Epithelial cell of proximal tubule (primary cell): ENCODE measurements at regions not wholly inside any gene's neighbourhood (a gene's known extent, or its start where the extent isn't known, plus 50 kb on each side); places are given as distances from the start of the nearest gene placed in this dataset.

Source experiments
- DNase-seq: peaks from one replicate; pipeline ENCODE4 v3.0.0-alpha.2; 2011; ENCODE audit warnings: low read depth
- H3K4me3 ChIP-seq: 2 replicates; pipeline ENCODE4 v1.5.1; 2011; ENCODE audit warnings: low read depth, mild to moderate bottlenecking, low read length
- TF ChIP-seq, protein P1 (sequence below): conservative IDR thresholded peaks from 2 replicates; pipeline ENCODE4 v1.5.1; 2012; ENCODE audit warnings: low read depth, mild to moderate bottlenecking, low read length

DNA sequence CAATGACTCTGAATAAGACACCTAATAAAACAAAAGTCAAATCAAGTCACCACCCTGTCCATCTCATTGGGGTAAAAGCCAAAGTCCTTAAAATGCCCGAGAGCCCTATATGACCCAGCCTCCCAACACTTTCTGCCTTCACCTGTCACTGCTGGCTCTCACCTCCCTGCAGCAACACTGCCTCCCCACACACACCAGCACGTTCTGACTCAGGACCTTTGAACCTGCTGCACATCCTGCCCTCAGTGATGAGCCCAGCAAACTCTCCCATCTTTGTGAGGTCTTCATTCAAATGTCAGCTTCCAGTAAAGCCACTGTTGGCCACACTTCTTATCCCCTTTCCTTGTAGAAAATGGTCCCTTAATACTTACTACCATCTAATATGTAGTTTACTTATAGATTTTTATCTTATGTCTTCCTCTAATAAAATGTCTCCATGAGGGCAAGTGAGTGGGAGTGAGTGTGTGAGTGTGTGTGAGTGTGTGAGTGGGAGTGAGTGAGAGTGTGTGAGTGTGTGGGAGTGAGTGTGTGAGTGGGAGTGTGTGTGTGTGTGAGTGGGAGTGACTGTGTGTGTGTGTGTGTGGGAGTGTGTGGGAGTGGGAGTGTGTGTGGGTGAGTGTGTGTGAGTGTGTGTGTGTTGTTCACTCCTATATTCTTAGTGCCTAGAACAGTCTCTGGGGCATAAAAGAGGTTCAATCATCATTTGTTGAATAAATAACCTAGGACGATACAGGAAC lies 504.7 kb downstream of the EIPR1 start:
- no peak overlapping the region for H3K4me3 ChIP-seq
- TF ChIP-seq, protein P1, sequence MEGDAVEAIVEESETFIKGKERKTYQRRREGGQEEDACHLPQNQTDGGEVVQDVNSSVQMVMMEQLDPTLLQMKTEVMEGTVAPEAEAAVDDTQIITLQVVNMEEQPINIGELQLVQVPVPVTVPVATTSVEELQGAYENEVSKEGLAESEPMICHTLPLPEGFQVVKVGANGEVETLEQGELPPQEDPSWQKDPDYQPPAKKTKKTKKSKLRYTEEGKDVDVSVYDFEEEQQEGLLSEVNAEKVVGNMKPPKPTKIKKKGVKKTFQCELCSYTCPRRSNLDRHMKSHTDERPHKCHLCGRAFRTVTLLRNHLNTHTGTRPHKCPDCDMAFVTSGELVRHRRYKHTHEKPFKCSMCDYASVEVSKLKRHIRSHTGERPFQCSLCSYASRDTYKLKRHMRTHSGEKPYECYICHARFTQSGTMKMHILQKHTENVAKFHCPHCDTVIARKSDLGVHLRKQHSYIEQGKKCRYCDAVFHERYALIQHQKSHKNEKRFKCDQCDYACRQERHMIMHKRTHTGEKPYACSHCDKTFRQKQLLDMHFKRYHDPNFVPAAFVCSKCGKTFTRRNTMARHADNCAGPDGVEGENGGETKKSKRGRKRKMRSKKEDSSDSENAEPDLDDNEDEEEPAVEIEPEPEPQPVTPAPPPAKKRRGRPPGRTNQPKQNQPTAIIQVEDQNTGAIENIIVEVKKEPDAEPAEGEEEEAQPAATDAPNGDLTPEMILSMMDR: no peak
- DNase-seq: no peak

DNA sequence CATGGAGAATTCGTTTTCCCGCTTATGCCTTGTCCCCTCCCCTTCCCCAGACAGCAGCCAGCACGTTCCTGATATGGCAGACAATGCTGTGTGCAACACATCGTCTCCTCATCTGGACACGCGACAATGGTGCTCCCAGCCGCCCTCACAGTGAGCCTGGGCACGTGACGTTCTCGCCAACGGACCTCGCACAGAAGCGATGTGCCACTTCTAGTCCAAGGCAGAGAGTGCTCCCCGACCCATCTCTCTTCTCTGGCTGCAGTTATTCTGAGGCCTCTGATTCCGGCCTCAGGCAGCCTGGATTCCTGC lies 505.4 kb downstream of the EIPR1 start:
- TF ChIP-seq, protein P1: no peak
- DNase-seq: no peak
- no peak overlapping the region for H3K4me3 ChIP-seq

DNA sequence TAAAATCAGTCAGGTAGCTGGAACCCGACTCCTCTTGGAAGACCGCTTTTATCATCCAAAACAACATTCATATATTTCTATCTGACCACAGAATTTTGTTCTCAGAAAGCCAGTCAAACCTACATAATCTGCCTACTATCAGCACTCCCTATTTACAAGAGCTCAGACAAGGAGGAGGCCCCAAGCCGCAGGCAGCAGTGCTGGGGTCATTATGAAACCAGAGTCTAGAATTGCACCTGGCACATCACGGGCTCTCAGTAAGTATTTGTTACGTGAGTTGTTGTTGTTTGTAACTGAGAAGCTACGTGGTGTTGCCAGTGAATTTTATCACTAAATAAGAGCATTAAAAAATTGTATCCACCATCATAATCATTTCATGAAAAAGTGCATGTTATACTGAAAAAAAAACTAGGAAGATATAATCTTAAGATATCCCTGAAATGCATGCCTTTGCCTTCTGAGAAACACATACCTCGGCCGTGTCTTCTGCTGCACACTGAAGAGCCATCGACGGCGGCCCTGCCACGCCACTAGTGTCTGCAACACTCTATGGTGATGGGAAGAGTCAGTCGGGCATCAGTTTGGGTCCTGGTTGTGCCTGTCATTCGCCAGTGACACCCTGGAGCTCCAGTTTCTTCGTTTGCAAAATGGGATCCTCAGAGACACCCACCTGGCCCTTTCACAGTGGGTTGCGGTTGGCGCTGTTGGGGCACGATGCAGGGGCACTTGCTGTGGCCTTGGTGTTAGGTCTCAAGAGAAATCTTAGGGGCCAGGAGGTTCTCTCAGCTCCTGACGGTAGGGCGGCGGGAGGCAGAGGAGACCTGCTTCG lies 505.9 kb downstream of the EIPR1 start:
- TF ChIP-seq, protein P1: no peak
- DNase-seq: no peak
- H3K4me3 ChIP-seq: no peak overlapping the region

DNA sequence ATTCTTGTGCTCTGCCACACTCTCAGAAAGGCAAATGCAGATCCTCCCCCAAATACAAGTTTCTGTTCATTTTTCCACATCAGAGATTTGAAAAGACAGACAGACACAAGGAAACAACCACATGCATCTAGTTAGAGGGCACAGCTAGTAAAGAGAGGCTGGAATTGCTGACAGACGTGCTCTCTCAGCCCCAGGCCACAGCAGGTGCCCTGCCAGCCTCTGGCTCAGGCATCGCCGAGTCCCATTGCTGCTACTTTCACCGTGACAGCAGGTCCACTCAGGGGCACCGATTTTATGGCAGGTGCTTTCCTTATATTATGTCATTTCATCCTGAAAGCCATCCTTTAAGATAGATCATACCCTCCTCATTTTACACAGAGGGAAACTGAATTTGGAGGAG lies 507.5 kb downstream of the EIPR1 start:
- no peak for DNase-seq
- TF ChIP-seq, protein P1: no peak
- H3K4me3 ChIP-seq: no peak overlapping the region

DNA sequence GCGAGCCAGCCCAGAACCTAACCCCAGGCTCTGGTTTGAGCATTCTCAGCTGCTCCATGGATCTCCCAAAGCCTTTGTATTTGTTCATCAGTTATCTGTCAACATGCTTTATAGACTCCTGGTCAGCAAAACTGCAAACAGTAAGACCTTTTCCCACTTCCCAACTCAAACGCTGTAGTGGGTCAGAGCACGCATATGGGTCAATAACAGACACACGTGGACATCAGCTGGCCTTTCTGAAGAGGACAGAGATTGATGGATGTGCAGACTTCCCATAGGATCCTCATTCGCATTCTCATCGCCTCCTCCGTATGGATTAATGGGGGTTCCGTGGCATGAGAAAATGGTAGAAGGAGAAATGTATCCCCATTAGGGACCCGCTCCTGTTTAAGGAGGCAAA lies 508.1 kb downstream of the EIPR1 start:
- DNase-seq: no peak
- TF ChIP-seq, protein P1: no peak
- H3K4me3 ChIP-seq: no peak overlapping the region

DNA sequence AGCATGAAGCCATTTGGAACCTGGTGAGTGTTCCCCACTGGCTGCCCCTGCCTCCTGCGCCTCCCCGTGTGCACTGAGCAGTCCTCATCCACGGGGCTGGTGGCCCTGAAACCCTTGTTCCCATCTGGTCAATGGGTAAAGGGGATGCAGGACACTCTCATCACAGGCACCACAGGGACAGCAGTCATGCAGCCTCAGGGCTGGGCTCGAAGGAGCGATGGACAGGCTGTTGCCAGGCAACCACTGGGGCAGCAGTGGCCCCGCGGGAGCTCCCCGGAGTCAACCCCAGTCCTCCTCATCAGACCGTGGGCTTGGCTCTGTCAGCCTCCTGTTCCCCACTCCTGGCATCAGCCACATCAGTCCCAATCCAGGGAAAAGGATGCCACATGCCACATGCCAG lies 509.5 kb downstream of the EIPR1 start:
- H3K4me3 ChIP-seq: no peak overlapping the region
- TF ChIP-seq, protein P1: no peak
- DNase-seq: no peak
